BLaER1 treated with 17β-estradiol and CSF1 and Interleukin-3, amounts not matched to agents 10 nM and 100 nM (cell line): ENCODE measurements at regions not wholly inside any gene's neighbourhood (a gene's known extent, or its start where the extent isn't known, plus 50 kb on each side); places are given as distances from the start of the nearest gene placed in this dataset.
A peak's percentile ranks its signal among the peaks of the same experiment; 100 is the strongest.

Experiments used
- H3K27ac ChIP-seq, 11 experiments: shearing (Covaris generic); formaldehyde crosslinking; 2 replicates each; pipeline ENCODE4 v1.8.1; 2022
- H3K27me3 ChIP-seq, 11 experiments: shearing (Covaris generic); formaldehyde crosslinking; 2 replicates each; pipeline ENCODE4 v1.8.1; 2022
- H3K36me3 ChIP-seq, 11 experiments: shearing (Covaris generic); formaldehyde crosslinking; 2 replicates each; pipeline ENCODE4 v1.8.1; 2022
- H3K4me1 ChIP-seq, 10 experiments: shearing (Covaris generic); formaldehyde crosslinking; 2 replicates each; pipeline ENCODE4 v1.8.1; 2022
- H3K4me2 ChIP-seq, 11 experiments: shearing (Covaris generic); formaldehyde crosslinking; 2 replicates each; pipeline ENCODE4 v1.8.1; 2022
- H3K4me3 ChIP-seq, 10 experiments: shearing (Covaris generic); formaldehyde crosslinking; 2 replicates each; pipeline ENCODE4 v1.8.1; 2022
- H3K9ac ChIP-seq, 11 experiments: shearing (Covaris generic); formaldehyde crosslinking; 2 replicates each; pipeline ENCODE4 v1.8.1; 2022
- H3K9me3 ChIP-seq, 11 experiments: shearing (Covaris generic); formaldehyde crosslinking; replicated peaks in 1 of 11; 2 replicates each; pipeline ENCODE4 v1.8.1; 2022
- H4K20me1 ChIP-seq, 11 experiments: shearing (Covaris generic); formaldehyde crosslinking; 2 replicates each; pipeline ENCODE4 v1.8.1; 2022
- Cebpa-rat ChIP-seq, 11 experiments: shearing (Covaris generic); IDR thresholded peaks; 2 replicates each; pipeline ENCODE4 v1.8.1; 2022

- no peaks in the 10 kb centered on the region for H3K36me3 ChIP-seq
- no peak for TF ChIP-seq Cebpa-rat (IDR thresholded peaks at IDR 0.05)
- peaks cover 0 to 10% (median 0%) of the 10 kb centered on the region in 11 experiments; a peak in 2 of 22 replicates for H3K9me3 ChIP-seq
- no peak overlapping the region for H3K27ac ChIP-seq
- H3K4me2 ChIP-seq = no peak overlapping the region
- no peak overlapping the region for H3K4me3 ChIP-seq
- no peak overlapping the region for H3K9ac ChIP-seq
- peaks cover 0 to 5% (median 0%) of the 10 kb centered on the region in 11 experiments; a peak in 4 of 22 replicates for H3K27me3 ChIP-seq
- H3K4me1 ChIP-seq = peaks cover 0 to 9% (median 1%) of the 10 kb centered on the region in 10 experiments; a peak in 6 of 20 replicates
- no peaks in the 10 kb centered on the region; a peak in 1 of 22 replicates for H4K20me1 ChIP-seq
Observed at GRCh38 chr20:59515906-59516209, 88.5 kb upstream of the PHACTR3 start.

DNA sequence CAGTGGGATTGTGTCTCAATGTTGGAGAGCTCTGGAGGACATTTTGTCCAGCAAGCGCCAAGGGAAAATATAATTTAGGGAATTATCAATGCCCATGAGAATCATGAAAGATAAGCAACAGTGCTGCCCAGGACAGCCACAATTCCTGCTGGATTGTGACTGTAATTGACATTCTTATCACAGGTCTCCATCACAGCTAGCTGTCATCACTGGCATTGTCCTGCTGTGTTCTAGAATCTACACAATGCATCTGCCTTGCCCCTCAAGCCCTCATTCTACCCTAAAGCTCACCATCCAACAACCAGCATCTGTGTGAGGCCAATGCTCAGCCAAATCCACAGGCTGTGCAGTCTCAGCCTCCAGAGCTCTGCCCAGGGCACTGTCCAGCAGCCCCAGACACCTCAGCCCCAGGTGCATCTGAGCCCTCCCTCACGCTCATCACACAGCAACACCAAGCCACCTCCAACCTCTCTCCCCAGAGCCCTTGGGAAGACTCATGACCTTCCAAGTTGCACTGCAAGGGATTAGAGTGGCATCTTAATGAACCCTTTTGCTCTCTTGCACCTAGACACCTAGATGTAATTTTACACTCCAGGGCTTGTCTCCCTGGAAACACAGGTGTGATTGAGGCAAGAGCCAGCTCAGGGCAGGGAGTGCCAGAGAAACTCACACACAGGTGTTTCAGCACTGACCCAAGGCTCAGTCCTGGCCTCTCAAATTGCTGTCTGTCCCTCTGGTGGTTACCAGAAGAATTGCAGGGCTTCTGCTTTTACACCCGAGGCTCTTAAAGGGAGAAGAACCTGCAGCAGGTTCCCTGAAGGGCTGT, 85.2 kb upstream of the PHACTR3 start:
- Histone ChIP-seq H3K36me3 (no peaks in the 10 kb centered on the region), H4K20me1 (no peaks in the 10 kb centered on the region; a peak in 1 of 22 replicates), H3K4me2 (no peak overlapping the region), H3K4me3 (no peak overlapping the region), H3K27ac (no peak overlapping the region), H3K4me1 (peaks cover 0 to 9% (median 1%) of the 10 kb centered on the region in 10 experiments; a peak in 6 of 20 replicates), H3K9me3 (peaks cover 0 to 10% (median 0%) of the 10 kb centered on the region in 11 experiments; a peak in 2 of 22 replicates), H3K27me3 (peaks cover 0 to 5% (median 0%) of the 10 kb centered on the region in 11 experiments; a peak in 4 of 22 replicates), H3K9ac (no peak overlapping the region)
- TF ChIP-seq Cebpa-rat (IDR thresholded peaks at IDR 0.05) = no peak

DNA sequence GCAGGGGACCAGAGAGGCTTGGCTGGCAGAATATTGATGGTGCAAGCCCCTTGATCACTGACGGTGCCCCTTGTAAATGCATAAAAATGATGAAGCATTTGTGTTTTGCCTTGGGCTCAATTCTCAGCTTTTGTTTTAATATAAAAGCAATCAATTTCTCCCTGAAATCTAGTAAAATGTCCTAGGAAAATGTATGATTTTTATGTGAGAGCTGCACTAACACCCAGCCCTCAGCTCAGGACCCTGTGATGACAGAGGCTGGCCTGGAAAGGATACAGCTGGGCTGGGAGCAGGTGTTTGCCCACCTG, 84.7 kb upstream of the PHACTR3 start:
- H3K4me1 ChIP-seq = peaks cover 0 to 9% (median 2%) of the 10 kb centered on the region in 10 experiments; a peak in 8 of 20 replicates
- peaks cover 0 to 5% (median 0%) of the 10 kb centered on the region in 11 experiments; a peak in 4 of 22 replicates for H3K27me3 ChIP-seq
- no peak overlapping the region for H3K27ac ChIP-seq
- H3K36me3 ChIP-seq = no peaks in the 10 kb centered on the region
- H3K9me3 ChIP-seq = peaks cover 0 to 10% (median 0%) of the 10 kb centered on the region in 11 experiments; a peak in 2 of 22 replicates
- TF ChIP-seq Cebpa-rat (IDR thresholded peaks at IDR 0.05) = no peak
- H3K4me2 ChIP-seq = no peak overlapping the region
- H3K9ac ChIP-seq = no peak overlapping the region
- no peaks in the 10 kb centered on the region; a peak in 1 of 22 replicates for H4K20me1 ChIP-seq
- H3K4me3 ChIP-seq = no peak overlapping the region

DNA sequence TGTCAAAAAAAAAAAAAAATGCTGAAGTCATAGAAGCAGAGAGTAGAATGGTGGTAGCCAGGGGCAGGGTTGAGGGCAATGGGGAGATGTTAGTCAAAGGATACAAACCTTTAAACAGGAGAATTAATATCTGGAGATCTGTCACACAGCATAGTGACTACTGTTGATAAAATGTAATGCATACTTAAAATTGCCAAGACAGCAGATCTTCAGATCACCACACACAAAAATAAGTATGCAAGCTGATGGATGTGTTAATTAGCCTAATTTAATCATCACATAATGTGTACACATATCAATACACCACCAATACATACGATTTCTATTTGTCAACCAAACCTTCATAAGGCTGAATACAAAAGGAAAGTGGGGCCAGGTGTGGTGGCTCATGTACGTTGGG, 83.5 kb upstream of the PHACTR3 start:
- Histone ChIP-seq H3K4me1 (peaks cover 9 to 20% (median 11%) of the 10 kb centered on the region in 10 experiments), H3K4me3 (no peak overlapping the region), H3K27me3 (peaks cover 0 to 1% (median 0%) of the 10 kb centered on the region in 11 experiments; a peak in 3 of 22 replicates), H3K27ac (no peak overlapping the region), H3K36me3 (no peaks in the 10 kb centered on the region), H3K9me3 (peaks cover 0 to 10% (median 0%) of the 10 kb centered on the region in 11 experiments; a peak in 2 of 22 replicates), H3K9ac (no peak overlapping the region), H4K20me1 (peaks cover 0 to 2% (median 0%) of the 10 kb centered on the region in 11 experiments; a peak in 1 of 22 replicates), H3K4me2 (no peak overlapping the region)
- TF ChIP-seq Cebpa-rat (IDR thresholded peaks at IDR 0.05) = no peak

DNA sequence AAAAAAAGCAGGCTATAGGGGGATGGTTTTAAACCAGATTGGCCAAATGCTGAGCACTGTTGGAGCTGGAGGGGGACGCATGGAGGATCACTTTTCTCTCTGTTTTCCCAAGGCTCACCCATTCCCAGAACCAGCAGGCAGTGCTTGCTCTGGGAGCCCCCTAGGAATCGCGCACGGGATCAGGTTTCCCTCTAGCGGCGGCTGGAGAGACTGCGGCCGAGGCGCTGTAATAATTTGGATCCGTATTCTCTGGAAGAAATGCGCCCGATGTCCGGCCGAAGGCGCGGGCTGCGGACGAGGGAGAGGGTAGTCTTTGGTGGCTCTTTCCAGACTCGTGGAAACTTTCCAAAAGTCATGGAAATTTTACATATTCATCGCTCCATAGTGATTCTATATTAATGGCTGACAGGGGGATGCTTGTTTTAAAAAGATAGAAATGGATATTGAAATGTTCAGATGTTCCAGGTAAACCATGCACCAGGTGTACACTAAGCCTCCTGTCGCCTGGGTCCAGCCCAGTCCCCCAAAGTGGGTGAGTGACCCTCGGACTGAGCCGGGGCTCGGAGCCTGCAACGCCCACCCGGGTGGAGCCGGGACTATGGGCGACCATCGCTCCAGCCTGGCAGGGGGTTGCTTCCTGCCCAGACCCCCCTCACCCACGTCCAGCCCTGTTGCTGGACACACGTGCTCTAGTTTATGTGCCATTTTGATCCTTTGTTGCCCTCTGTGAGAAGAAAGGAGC, 78.7 kb upstream of the PHACTR3 start:
- H3K27me3 ChIP-seq = peaks cover 0 to 7% (median 0%) of the 10 kb centered on the region in 11 experiments; a peak in 5 of 22 replicates
- H3K36me3 ChIP-seq = no peaks in the 10 kb centered on the region
- peak overlapping the region; percentile 36 to 83 (median 55) for H3K4me2 ChIP-seq
- peaks cover 13 to 28% (median 25%) of the 10 kb centered on the region in 10 experiments for H3K4me1 ChIP-seq
- no peak overlapping the region for H3K27ac ChIP-seq
- no peaks in the 10 kb centered on the region for H3K9me3 ChIP-seq
- TF ChIP-seq Cebpa-rat (IDR thresholded peaks at IDR 0.05) = no peak
- peaks cover 0 to 10% (median 0%) of the 10 kb centered on the region in 11 experiments; a peak in 2 of 22 replicates for H4K20me1 ChIP-seq
- H3K9ac ChIP-seq = no peak overlapping the region
- H3K4me3 ChIP-seq = no peak overlapping the region; a peak in 1 of 20 replicates

DNA sequence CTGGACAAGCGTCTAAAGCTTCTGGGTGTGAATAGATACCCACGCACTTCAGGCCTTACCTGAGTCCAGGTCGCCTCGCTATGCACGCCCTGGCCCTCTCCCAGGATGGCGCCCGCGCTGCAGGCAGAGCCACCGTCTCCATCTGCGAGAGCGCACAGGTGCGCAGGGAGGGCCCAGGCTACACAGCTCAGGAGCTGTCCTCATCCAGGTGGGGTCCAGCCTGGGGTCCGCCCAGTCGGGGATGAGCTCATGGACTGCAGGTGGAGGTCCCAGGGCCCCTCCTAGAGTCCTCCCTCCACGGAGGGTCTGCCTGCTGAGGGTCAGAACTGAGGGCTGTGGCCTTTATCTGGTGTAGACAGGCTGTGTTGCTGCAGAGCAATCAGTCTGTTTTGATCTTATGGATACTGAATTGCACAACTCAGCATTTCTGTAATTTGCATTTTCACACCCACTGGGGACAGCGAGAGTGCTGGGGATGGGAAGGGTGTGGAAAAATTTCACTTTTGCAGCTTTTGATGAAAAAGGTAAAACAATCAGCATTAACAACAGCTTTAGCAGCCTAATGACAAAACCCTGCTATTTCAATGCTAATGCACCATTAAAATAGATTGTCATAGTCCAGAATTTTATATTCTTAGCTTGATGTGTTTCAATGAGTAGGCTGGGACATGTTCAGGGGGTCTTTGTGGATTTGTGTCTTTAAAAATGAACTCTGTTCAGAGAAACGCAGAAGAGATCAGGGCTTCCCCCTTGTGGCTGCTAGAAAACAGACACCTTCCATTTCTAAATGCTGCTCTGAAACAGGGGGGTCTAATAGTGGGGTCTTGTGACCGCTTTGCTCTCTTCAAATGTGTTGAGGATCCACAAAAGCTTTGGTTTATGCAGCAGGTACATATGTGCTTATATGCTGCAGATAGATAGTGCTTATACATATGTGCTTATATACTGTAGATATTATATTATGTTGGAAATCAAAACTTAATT, 77.8 kb upstream of the PHACTR3 start:
- H3K4me2 ChIP-seq = peak overlapping the region; percentile 36 to 83 (median 55); a peak in 16 of 22 replicates
- H3K27ac ChIP-seq = no peak overlapping the region

GRCh38 chr20:59530782-59531181, 73.6 kb upstream of the PHACTR3 start:
- no peaks in the 10 kb centered on the region for H3K36me3 ChIP-seq
- no peak overlapping the region for H3K4me3 ChIP-seq
- H3K4me1 ChIP-seq = peaks cover 3 to 18% (median 15%) of the 10 kb centered on the region in 10 experiments; a peak in 17 of 20 replicates
- no peak overlapping the region for H3K4me2 ChIP-seq
- H3K27ac ChIP-seq = no peak overlapping the region
- H3K9me3 ChIP-seq = no peaks in the 10 kb centered on the region
- H3K27me3 ChIP-seq = peaks cover 0 to 6% (median 0%) of the 10 kb centered on the region in 11 experiments; a peak in 5 of 22 replicates
- TF ChIP-seq Cebpa-rat (IDR thresholded peaks at IDR 0.05) = no peak
- no peak overlapping the region for H3K9ac ChIP-seq
- peaks cover 0 to 8% (median 0%) of the 10 kb centered on the region in 11 experiments; a peak in 2 of 22 replicates for H4K20me1 ChIP-seq

More for the DNA sequence above, 77.8 kb upstream of the PHACTR3 start:
- no peak for TF ChIP-seq Cebpa-rat (IDR thresholded peaks at IDR 0.05)
- no peak overlapping the region for H3K9ac ChIP-seq
- H3K4me3 ChIP-seq = no peak overlapping the region
- H4K20me1 ChIP-seq = peaks cover 0 to 10% (median 0%) of the 10 kb centered on the region in 11 experiments; a peak in 2 of 22 replicates
- peaks cover 13 to 28% (median 25%) of the 10 kb centered on the region in 10 experiments for H3K4me1 ChIP-seq
- H3K27me3 ChIP-seq = peaks cover 0 to 7% (median 0%) of the 10 kb centered on the region in 11 experiments; a peak in 5 of 22 replicates
- no peaks in the 10 kb centered on the region for H3K9me3 ChIP-seq
- no peaks in the 10 kb centered on the region for H3K36me3 ChIP-seq

- H3K27ac ChIP-seq = no peak overlapping the region
- no peak for TF ChIP-seq Cebpa-rat (IDR thresholded peaks at IDR 0.05)
- H3K4me2 ChIP-seq = no peak overlapping the region
Observed at GRCh38 chr20:59537991-59538390, 66.3 kb upstream of the PHACTR3 start.

More at GRCh38 chr20:59537991-59538390, 66.3 kb upstream of the PHACTR3 start:
- no peaks in the 10 kb centered on the region for H3K27me3 ChIP-seq
- H4K20me1 ChIP-seq = no peaks in the 10 kb centered on the region
- H3K9ac ChIP-seq = no peak overlapping the region
- no peaks in the 10 kb centered on the region for H3K4me1 ChIP-seq
- peaks cover 22 to 39% (median 27%) of the 10 kb centered on the region in 11 experiments for H3K9me3 ChIP-seq
- H3K4me3 ChIP-seq = no peak overlapping the region
- no peaks in the 10 kb centered on the region for H3K36me3 ChIP-seq
